RWPE1 (cell line): ENCODE measurements at regions not wholly inside any gene's neighbourhood (a gene's known extent, or its start where the extent isn't known, plus 50 kb on each side); places are given as distances from the start of the nearest gene placed in this dataset.
"Not testable (repeated sequence)": the region's sequence is repeated elsewhere in the genome, so short reads cannot be mapped to it uniquely, and the experiment has no call there.

Source experiments
- CTCF ChIA-PET: fragments of 350-600 bp; sonication (Branson Sonifier 250); formaldehyde crosslinking; extraction: SDS; loops from one replicate; lab custom pipeline; 2021; lab: Yijun Ruan, JAX
- POLR2A ChIA-PET: fragments of 400-600 bp; formaldehyde crosslinking; extraction: SDS; loops from one replicate; lab custom pipeline; 2020; ENCODE audit warnings: antibody characterized with exemption; ENCODE audit not compliant: low non-redundant PET; lab: Yijun Ruan, JAX
- DNase-seq: peaks from one replicate; pipeline ENCODE4 v3.0.0; 2012; ENCODE audit warnings: low spot score
- H3K27ac ChIP-seq: fragments of 450-650 bp; 2 replicates; pipeline ENCODE4 v1.5.1; 2017
- TF ChIP-seq, protein P1 (sequence below): fragments of 450-650 bp; conservative IDR thresholded peaks from 2 replicates; pipeline ENCODE4 v1.5.1; 2017; ENCODE audit warnings: low read depth, mild to moderate bottlenecking

- TF ChIP-seq, protein P1, sequence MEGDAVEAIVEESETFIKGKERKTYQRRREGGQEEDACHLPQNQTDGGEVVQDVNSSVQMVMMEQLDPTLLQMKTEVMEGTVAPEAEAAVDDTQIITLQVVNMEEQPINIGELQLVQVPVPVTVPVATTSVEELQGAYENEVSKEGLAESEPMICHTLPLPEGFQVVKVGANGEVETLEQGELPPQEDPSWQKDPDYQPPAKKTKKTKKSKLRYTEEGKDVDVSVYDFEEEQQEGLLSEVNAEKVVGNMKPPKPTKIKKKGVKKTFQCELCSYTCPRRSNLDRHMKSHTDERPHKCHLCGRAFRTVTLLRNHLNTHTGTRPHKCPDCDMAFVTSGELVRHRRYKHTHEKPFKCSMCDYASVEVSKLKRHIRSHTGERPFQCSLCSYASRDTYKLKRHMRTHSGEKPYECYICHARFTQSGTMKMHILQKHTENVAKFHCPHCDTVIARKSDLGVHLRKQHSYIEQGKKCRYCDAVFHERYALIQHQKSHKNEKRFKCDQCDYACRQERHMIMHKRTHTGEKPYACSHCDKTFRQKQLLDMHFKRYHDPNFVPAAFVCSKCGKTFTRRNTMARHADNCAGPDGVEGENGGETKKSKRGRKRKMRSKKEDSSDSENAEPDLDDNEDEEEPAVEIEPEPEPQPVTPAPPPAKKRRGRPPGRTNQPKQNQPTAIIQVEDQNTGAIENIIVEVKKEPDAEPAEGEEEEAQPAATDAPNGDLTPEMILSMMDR = no peak
- H3K27ac ChIP-seq = no peak overlapping the region
- ChIA-PET CTCF (no interaction called here), POLR2A (no interaction called here)
- DNase-seq = peak; percentile 6
These were observed 294.2 kb upstream of the CYLC2 start for GRCh38 chr9:102700936-102701335.

GRCh38 chr9:102669220-102669619 is 325.9 kb upstream of the CYLC2 start:
- TF ChIP-seq, protein P1 = no peak
- ChIA-PET CTCF (no interaction called here), POLR2A (no interaction called here)
- DNase-seq = no peak
- no peak overlapping the region for H3K27ac ChIP-seq

DNA sequence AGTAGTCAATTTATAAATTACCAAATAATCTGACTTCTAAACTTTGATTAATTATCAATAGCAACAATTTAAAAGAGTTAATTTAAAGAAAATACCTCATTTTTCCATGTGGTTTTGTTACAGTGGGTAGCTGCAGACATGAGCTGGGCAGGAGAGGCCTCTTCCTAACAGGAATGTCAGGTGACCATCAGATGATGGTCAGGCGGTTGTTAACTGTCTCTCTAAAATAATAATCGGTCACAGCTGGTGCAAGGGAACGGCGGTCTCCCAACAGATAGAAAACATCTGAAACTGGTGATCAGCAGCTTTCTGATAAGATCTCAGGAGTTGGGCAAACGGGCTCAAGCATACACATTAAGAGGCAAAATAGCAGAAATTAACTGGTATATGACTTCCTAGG is 342.7 kb upstream of the CYLC2 start:
- H3K27ac ChIP-seq = no peak overlapping the region
- POLR2A ChIA-PET = interaction anchor here (0.6 kb wide), 1 partner anchor 21 kb away, joined by 6 read pairs; no protein-coding TSS in a partner anchor
- no peak for DNase-seq
- CTCF ChIA-PET = no interaction called here
- TF ChIP-seq, protein P1 = no peak

GRCh38 chr9:102650896-102651295 is 344.2 kb upstream of the CYLC2 start:
- H3K27ac ChIP-seq = no peak overlapping the region
- ChIA-PET POLR2A (no interaction called here), CTCF (interaction anchor here (0.5 kb wide), 1 partner anchor 1866 kb away, joined by 6 read pairs; no protein-coding TSS in a partner anchor)
- TF ChIP-seq, protein P1 = no peak
- no peak for DNase-seq

DNA sequence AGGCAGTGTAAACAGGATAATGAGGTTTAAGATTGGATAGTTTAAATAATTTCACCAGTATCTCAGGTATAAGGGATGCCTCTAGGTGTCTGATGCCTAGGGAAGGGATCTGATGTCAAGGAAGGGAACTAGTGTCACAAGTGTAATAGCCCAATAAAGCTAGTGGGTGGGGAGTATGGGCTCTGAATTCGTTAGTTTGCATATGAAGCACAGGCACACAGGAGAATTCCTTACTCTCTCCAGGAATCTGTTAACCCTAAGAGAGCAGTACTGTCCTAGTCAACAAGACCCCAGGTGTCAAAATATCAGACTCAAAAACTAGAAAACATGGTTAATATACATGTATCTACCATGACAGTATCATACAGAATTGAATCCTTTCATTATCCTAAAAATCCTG is 352.5 kb upstream of the CYLC2 start:
- TF ChIP-seq, protein P1 = no peak
- POLR2A ChIA-PET = no interaction called here
- H3K27ac ChIP-seq = no peak overlapping the region
- CTCF ChIA-PET = no interaction called here
- no peak for DNase-seq

GRCh38 chr9:102631559-102631958 is 363.6 kb upstream of the CYLC2 start:
- DNase-seq = peak; percentile 14
- TF ChIP-seq, protein P1 = peak; percentile 36; the same call in 1 of the 2 replicates
- ChIA-PET CTCF (interaction anchor here (0.5 to 1.5 kb wide), 8 partner anchors 9 to 1755 kb away, joined by 3 to 6 read pairs (median 3); no protein-coding TSS in a partner anchor), POLR2A (interaction anchor here (0.7 kb wide), 1 partner anchor 21 kb away, joined by 6 read pairs; no protein-coding TSS in a partner anchor)
- H3K27ac ChIP-seq = no peak overlapping the region

- H3K27ac ChIP-seq = no peak overlapping the region
- ChIA-PET CTCF (interaction anchor here (0.5 kb wide), 1 partner anchor 737 kb away, joined by 3 read pairs; no protein-coding TSS in a partner anchor), POLR2A (no interaction called here)
- no peak for DNase-seq
- TF ChIP-seq, protein P1 = no peak
These were observed 385.7 kb upstream of the CYLC2 start for GRCh38 chr9:102609461-102609860.

- CTCF ChIA-PET, POLR2A ChIA-PET, H3K27ac ChIP-seq, DNase-seq: not testable (repeated sequence)
These were observed 391.6 kb upstream of the CYLC2 start for GRCh38 chr9:102603198-102604195.
